Esophagus muscularis mucosa (tissue), 4 donors: ENCODE measurements at regions not wholly inside any gene's neighbourhood (a gene's known extent, or its start where the extent isn't known, plus 50 kb on each side); places are given as distances from the start of the nearest gene placed in this dataset.
A peak's percentile ranks its signal among the peaks of the same experiment; 100 is the strongest.

ENCODE experiments used
- DNase-seq: peaks from one replicate; pipeline ENCODE4 v3.0.0-alpha.2; 2017; ENCODE audit errors: extremely low spot score
- H3K27ac ChIP-seq, 4 donors: fragments of 200-600 bp; sonication (generic); replicated peaks in 1 of 4; 1 replicate in 3 of 4; 2 replicates in 1 of 4; pipeline ENCODE4 v1.5.1; 2016 to 2019; ENCODE audit warnings: mild to moderate bottlenecking in 1 of 4
- H3K27me3 ChIP-seq, 4 donors: fragments of 200-600 bp; sonication (generic); one replicate each; pipeline versions ENCODE4 v1.5.1 to v1.6.0; 2016 to 2019
- H3K36me3 ChIP-seq, 4 donors: fragments of 200-600 bp; sonication (generic); one replicate each; pipeline ENCODE4 v1.5.1; 2016 to 2019
- H3K4me1 ChIP-seq, 4 donors: fragments of 200-600 bp; sonication (generic); one replicate each; pipeline ENCODE4 v1.5.1; 2016 to 2019
- H3K4me3 ChIP-seq, 4 donors: fragments of 200-600 bp; sonication (generic); 1 replicate in 2 of 4; 2 replicates in 2 of 4; pipeline ENCODE4 v1.5.1; 2016 to 2019; ENCODE audit warnings: mild to moderate bottlenecking in 4 of 4, moderate library complexity in 1 of 4
- H3K9me3 ChIP-seq, 4 donors: fragments of 200-600 bp; sonication (generic); 1 replicate in 3 of 4; 2 replicates in 1 of 4; pipeline ENCODE4 v1.5.1; 2016 to 2019
- EP300 ChIP-seq: sonication (generic); formaldehyde crosslinking; IDR thresholded peaks from one replicate; pipeline ENCODE4 v1.6.1; 2017; ENCODE audit warnings: antibody characterized with exemption
- POLR2A ChIP-seq: fragments of 450-650 bp; IDR thresholded peaks from one replicate; pipeline ENCODE4 v1.6.1; 2017; ENCODE audit warnings: antibody characterized with exemption, moderate library complexity, mild to moderate bottlenecking, low read depth
- POLR2AphosphoS5 ChIP-seq, 2 donors: sonication (generic); formaldehyde crosslinking; IDR thresholded peaks; one replicate each; pipeline ENCODE4 v1.6.1; 2017; ENCODE audit warnings: antibody characterized with exemption in 2 of 2
- WGBS: methylation state at CpG from one replicate; pipeline ENCODE4 v1.1.5; 2018; 5-methylcytosine and 5-hydroxymethylcytosine counted together
- intact Hi-C: fragments of 100-400 bp; cut with DNase I; formaldehyde crosslinking; loops from one replicate; pipeline ENCODE4 v1.15.1; 2023
- TF ChIP-seq, protein P1 (sequence below), 3 experiments: fragments of 200-600 bp in 2 of 3; fragments of 450-650 bp in 1 of 3; sonication (generic) in 2 of 3; IDR thresholded peaks; one replicate each; pipeline ENCODE4 v1.5.1; 2017 to 2019; ENCODE audit warnings: antibody characterized with exemption in 3 of 3, mild to moderate bottlenecking in 2 of 3, moderate library complexity in 1 of 3

DNA sequence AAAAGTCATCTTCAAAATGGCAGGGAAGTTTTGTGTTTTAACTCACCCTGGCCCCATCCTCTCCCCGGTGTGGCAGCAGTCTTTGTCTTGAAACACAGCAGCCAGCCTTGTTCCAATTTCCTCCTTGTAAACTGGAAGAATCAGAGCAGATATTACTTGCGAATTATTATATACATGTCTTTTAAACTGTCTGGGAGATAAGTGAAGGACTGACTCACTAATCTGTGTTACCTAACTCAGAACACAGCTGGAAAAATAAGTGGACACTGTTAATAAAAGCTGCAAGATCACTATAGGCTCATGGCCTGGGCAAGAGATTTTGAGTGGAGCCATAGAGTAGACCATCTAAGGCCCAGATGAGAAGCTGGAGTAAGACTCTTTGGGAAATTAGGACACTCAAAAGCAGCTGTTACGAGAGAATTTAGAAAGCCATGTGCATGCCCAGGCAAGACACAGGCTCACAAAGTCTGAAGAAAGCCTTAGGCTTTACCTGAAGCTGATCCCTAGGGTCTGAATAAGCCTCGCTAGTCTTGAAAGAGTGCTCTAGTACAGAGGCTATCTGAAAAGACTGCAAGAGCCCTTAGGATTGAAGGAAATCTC, 233.0 kb upstream of the RAB4A start:
- no peak for TF ChIP-seq EP300
- TF ChIP-seq, protein P1, sequence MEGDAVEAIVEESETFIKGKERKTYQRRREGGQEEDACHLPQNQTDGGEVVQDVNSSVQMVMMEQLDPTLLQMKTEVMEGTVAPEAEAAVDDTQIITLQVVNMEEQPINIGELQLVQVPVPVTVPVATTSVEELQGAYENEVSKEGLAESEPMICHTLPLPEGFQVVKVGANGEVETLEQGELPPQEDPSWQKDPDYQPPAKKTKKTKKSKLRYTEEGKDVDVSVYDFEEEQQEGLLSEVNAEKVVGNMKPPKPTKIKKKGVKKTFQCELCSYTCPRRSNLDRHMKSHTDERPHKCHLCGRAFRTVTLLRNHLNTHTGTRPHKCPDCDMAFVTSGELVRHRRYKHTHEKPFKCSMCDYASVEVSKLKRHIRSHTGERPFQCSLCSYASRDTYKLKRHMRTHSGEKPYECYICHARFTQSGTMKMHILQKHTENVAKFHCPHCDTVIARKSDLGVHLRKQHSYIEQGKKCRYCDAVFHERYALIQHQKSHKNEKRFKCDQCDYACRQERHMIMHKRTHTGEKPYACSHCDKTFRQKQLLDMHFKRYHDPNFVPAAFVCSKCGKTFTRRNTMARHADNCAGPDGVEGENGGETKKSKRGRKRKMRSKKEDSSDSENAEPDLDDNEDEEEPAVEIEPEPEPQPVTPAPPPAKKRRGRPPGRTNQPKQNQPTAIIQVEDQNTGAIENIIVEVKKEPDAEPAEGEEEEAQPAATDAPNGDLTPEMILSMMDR (IDR thresholded peaks at IDR 0.05): no peak
- 93% methylated on average over 4 of the region's 4 CpGs for WGBS
- Histone ChIP-seq H3K4me3 (no peak overlapping the region), H3K27ac (no peak overlapping the region), H3K27me3 (no peaks in the 10 kb centered on the region), H3K4me1 (peaks cover 0 to 2% (median 0%) of the 10 kb centered on the region in 4 donors), H3K36me3 (no peaks in the 10 kb centered on the region), H3K9me3 (no peaks in the 10 kb centered on the region)
- intact Hi-C loops: loop anchor here (2.0 kb wide), 1 partner anchor 21 kb away; no protein-coding TSS in a partner anchor
- peak; percentile 24 for DNase-seq

DNA sequence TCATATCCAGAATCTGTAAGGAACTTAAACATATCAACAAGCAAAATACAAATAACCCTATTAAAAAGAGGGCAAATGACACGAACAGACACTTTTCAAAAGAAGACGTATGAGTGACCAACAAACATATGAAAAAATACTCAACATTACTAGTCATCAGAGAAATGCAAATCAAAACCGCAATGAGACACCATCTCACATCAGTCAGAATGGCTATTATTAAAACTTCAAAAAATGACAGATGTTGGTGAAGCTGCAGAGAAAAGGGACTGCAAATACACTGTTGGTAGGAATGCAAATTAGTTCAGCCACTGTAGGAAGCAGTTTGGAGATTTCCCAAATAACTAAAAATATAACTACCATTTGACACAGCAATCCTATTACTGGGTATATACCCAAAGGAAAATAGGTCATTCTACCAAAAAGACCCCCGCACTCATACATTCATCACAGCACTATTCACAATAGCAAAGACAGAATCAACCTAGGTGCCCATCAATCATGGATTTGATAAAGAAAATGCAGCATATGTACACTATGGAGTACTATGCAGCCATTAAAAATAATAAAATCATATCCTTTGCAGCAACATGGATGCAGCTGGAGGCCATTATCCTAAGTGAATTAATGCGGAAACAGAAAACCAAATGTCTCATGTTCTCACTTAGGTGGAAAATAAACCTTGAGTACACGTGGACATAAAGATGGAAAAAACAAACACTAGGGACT, 230.1 kb upstream of the RAB4A start:
- H3K4me1 ChIP-seq: no peaks in the 10 kb centered on the region
- no peaks in the 10 kb centered on the region for H3K36me3 ChIP-seq
- no peaks in the 10 kb centered on the region for H3K27me3 ChIP-seq
- WGBS: 94% methylated on average over 6 of the region's 6 CpGs
- TF ChIP-seq POLR2A (no peak), POLR2AphosphoS5 (IDR thresholded peaks at IDR 0.05) (no peak), EP300 (no peak)
- TF ChIP-seq, protein P1 (IDR thresholded peaks at IDR 0.05): no peak
- no peak overlapping the region for H3K27ac ChIP-seq
- intact Hi-C loops: no loop called here
- H3K4me3 ChIP-seq: no peak overlapping the region
- peak; percentile 7 for DNase-seq
- H3K9me3 ChIP-seq: no peaks in the 10 kb centered on the region

DNA sequence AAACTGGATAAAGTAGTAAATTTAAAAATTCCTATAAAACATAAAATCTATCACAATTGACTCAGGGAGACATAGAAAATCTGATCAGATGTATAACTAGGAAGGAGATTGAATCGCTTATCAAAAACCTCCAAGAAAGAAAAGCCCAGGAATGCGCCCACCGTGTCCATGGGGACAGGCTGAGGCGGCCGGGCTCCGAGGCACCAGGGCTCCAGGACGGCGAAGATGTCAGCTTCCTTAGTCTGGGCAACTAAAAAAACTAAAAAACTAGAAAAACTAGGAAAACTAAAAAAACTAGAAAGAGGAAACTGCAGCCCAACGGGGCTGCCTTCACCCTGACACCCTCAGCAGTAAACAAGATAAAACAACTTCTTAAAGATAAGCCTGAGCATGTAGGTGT, 229.0 kb upstream of the RAB4A start:
- Histone ChIP-seq H3K27ac (no peak overlapping the region), H3K4me1 (no peaks in the 10 kb centered on the region), H3K4me3 (no peak overlapping the region), H3K36me3 (no peaks in the 10 kb centered on the region), H3K9me3 (no peaks in the 10 kb centered on the region), H3K27me3 (no peaks in the 10 kb centered on the region)
- 89% methylated on average over 9 of the region's 9 CpGs for WGBS
- DNase-seq: peak; percentile 64
- intact Hi-C loops: no loop called here
- TF ChIP-seq, protein P1 (IDR thresholded peaks at IDR 0.05): no peak
- TF ChIP-seq EP300 (no peak), POLR2AphosphoS5 (IDR thresholded peaks at IDR 0.05) (no peak), POLR2A (no peak)

DNA sequence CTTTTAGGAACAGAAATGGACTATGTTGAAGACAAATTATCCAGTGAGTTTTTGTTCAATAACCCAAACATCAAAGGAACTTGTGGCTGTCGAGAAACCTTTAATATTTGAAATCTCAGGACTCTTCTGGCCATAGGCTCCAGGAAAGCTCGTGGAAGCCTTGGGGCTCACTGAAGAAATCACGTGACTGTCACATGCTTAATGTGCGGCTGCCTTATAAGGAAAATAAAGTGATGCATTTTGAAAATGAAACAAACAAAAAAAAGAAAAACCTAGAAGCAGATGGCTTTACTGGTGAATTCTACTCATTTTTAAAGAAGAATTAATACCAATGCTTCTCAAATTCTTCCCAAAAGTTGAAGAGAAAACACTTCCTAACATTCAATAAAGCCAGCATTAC, 228.4 kb upstream of the RAB4A start:
- intact Hi-C loops: no loop called here

More for the DNA sequence above, 228.4 kb upstream of the RAB4A start:
- Histone ChIP-seq H3K4me3 (no peak overlapping the region), H3K4me1 (no peaks in the 10 kb centered on the region), H3K36me3 (no peaks in the 10 kb centered on the region), H3K27me3 (no peaks in the 10 kb centered on the region), H3K9me3 (no peaks in the 10 kb centered on the region), H3K27ac (no peak overlapping the region)
- WGBS: 85% methylated on average over 4 of the region's 4 CpGs
- peak; percentile 7 for DNase-seq
- TF ChIP-seq POLR2AphosphoS5 (IDR thresholded peaks at IDR 0.05): no peak
- TF ChIP-seq POLR2A: no peak
- no peak for TF ChIP-seq EP300
- TF ChIP-seq, protein P1 (IDR thresholded peaks at IDR 0.05): no peak
